OCI-LY1 (cell line): ENCODE measurements at regions not wholly inside any gene's neighbourhood (a gene's known extent, or its start where the extent isn't known, plus 50 kb on each side); places are given as distances from the start of the nearest gene placed in this dataset.

Experiments
- H2AFZ ChIP-seq: fragments of 200-600 bp; sonication (generic), shearing (Covaris generic); 2 replicates; pipeline ENCODE4 v1.6.0; 2014; ENCODE audit warnings: antibody characterized with exemption, mild to moderate bottlenecking, low read length
- H3F3A ChIP-seq: fragments of 200-600 bp; sonication (generic), shearing (Covaris generic); 2 replicates; pipeline ENCODE4 v1.6.0; 2014; ENCODE audit warnings: mild to moderate bottlenecking, antibody characterized with exemption, low read length, moderate library complexity; ENCODE audit not compliant: insufficient read depth
- H3K27ac ChIP-seq: fragments of 200-600 bp; sonication (generic); 2 replicates; pipeline ENCODE4 v1.5.1; 2014; ENCODE audit warnings: low read length, mixed run types, mild to moderate bottlenecking, low read depth; ENCODE audit not compliant: poor library complexity, severe bottlenecking
- H3K27me3 ChIP-seq: fragments of 200-600 bp; sonication (generic); 2 replicates; pipeline ENCODE4 v1.6.0; 2014; ENCODE audit warnings: antibody characterized with exemption, mild to moderate bottlenecking, low read length, moderate library complexity; ENCODE audit not compliant: insufficient read depth
- H3K36me3 ChIP-seq: fragments of 200-600 bp; sonication (generic); 2 replicates; pipeline ENCODE4 v1.6.1; 2014; ENCODE audit warnings: mild to moderate bottlenecking, antibody characterized with exemption, low read length, moderate library complexity, mixed read lengths; ENCODE audit not compliant: insufficient read depth
- H3K4me1 ChIP-seq: fragments of 200-600 bp; sonication (generic); 2 replicates; pipeline ENCODE4 v1.5.1; 2014; ENCODE audit warnings: mild to moderate bottlenecking, low read length, moderate library complexity; ENCODE audit not compliant: insufficient read depth, severe bottlenecking
- H3K4me2 ChIP-seq: fragments of 200-600 bp; sonication (generic), shearing (Covaris generic); 2 replicates; pipeline ENCODE4 v1.6.1; 2014; ENCODE audit warnings: low read length
- H3K4me3 ChIP-seq: fragments of 200-600 bp; sonication (generic); 2 replicates; pipeline ENCODE4 v1.5.1; 2014; ENCODE audit warnings: low read length, low read depth, mild to moderate bottlenecking, mixed read lengths; ENCODE audit not compliant: poor library complexity, severe bottlenecking
- H3K79me2 ChIP-seq: fragments of 200-600 bp; shearing (Covaris generic); 2 replicates; pipeline ENCODE4 v1.6.1; 2016; ENCODE audit warnings: mixed run types, low read length, mixed read lengths; ENCODE audit not compliant: insufficient read depth
- H3K9ac ChIP-seq: fragments of 200-600 bp; sonication (generic), shearing (Covaris generic); 2 replicates; pipeline ENCODE4 v1.6.1; 2014; ENCODE audit warnings: mild to moderate bottlenecking, low read length, mixed read lengths
- H3K9me2 ChIP-seq: fragments of 200-600 bp; sonication (generic), shearing (Covaris generic); 2 replicates; pipeline ENCODE4 v1.6.1; 2014; ENCODE audit warnings: low read depth, mild to moderate bottlenecking, low read length, mixed read lengths
- H3K9me3 ChIP-seq: fragments of 200-600 bp; shearing (Covaris generic); 2 replicates; pipeline ENCODE4 v1.6.1; 2014; ENCODE audit warnings: low read length, mixed read lengths
- H4K20me1 ChIP-seq: fragments of 200-600 bp; sonication (generic), shearing (Covaris generic); 2 replicates; pipeline ENCODE4 v1.6.0; 2016; ENCODE audit warnings: mild to moderate bottlenecking, low read length; ENCODE audit not compliant: insufficient read depth
- EZH2 ChIP-seq: fragments of 200-600 bp; sonication (generic), shearing (Covaris generic); IDR thresholded peaks from 2 replicates; pipeline ENCODE4 v1.8.0; 2017; ENCODE audit warnings: borderline replicate concordance, mixed run types, mild to moderate bottlenecking, antibody characterized with exemption, low read length, moderate library complexity, mixed read lengths
- TF ChIP-seq, protein P1 (sequence below): fragments of 200-600 bp; sonication (generic), shearing (Covaris generic); IDR thresholded peaks from 2 replicates; pipeline ENCODE4 v1.5.1; 2017; ENCODE audit warnings: mild to moderate bottlenecking, antibody characterized with exemption, low read length, moderate library complexity, mixed read lengths

DNA sequence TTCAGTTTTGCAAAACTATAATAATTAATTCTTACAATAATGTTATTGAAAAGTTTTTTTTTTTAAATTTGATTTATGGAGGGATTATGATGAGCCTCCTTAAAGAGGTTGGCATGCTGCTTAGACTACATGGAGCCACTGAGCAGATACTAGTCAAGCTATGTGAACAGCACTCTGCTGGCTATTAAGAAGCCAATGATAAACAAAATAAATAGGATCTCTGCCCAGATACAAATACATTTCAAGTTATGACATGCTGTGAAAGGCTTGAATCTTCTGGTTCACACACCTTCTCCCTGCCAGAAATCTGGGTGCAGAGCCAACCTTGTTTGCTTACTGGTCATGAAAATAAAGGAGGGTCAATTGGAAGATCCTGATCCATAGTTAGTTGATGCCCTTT is 107.4 kb upstream of the NAV3 start:
- Histone ChIP-seq H3K36me3 (no peaks in the 10 kb centered on the region), H4K20me1 (no peaks in the 10 kb centered on the region), H3K9me2 (no peaks in the 10 kb centered on the region), H2AFZ (no peak overlapping the region), H3K79me2 (no peaks in the 10 kb centered on the region), H3K27me3 (no peaks in the 10 kb centered on the region), H3K9ac (no peak overlapping the region), H3K9me3 (no peaks in the 10 kb centered on the region), H3K27ac (no peak overlapping the region), H3K4me1 (peaks cover 24% of the 10 kb centered on the region), H3F3A (no peaks in the 10 kb centered on the region), H3K4me2 (no peak overlapping the region), H3K4me3 (no peak overlapping the region)
- TF ChIP-seq, protein P1, sequence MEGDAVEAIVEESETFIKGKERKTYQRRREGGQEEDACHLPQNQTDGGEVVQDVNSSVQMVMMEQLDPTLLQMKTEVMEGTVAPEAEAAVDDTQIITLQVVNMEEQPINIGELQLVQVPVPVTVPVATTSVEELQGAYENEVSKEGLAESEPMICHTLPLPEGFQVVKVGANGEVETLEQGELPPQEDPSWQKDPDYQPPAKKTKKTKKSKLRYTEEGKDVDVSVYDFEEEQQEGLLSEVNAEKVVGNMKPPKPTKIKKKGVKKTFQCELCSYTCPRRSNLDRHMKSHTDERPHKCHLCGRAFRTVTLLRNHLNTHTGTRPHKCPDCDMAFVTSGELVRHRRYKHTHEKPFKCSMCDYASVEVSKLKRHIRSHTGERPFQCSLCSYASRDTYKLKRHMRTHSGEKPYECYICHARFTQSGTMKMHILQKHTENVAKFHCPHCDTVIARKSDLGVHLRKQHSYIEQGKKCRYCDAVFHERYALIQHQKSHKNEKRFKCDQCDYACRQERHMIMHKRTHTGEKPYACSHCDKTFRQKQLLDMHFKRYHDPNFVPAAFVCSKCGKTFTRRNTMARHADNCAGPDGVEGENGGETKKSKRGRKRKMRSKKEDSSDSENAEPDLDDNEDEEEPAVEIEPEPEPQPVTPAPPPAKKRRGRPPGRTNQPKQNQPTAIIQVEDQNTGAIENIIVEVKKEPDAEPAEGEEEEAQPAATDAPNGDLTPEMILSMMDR = no peak
- TF ChIP-seq EZH2 = no peak

DNA sequence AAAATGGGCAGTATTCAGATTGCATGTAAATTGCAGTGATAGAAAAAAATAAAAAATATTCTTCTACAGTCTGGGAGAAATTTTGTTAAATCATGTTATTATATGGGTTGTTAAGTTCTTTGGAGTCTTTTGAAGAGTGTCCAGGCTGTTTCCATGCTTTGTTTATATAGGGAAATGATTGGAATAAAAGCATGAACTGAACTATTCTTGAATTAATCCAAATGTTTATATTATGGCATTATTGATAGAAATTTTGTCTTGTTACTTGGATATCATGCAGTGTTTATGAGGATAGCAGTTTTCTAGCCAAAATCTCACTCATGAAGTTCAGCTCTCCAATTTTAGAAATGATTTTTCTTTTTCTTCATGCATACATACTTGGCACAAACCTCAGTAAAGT is 108.2 kb upstream of the NAV3 start:
- peaks cover 16% of the 10 kb centered on the region for H3K4me1 ChIP-seq
- H3K79me2 ChIP-seq = no peaks in the 10 kb centered on the region
- TF ChIP-seq, protein P1 = no peak
- no peak for TF ChIP-seq EZH2
- H3K9ac ChIP-seq = no peak overlapping the region
- no peak overlapping the region for H3K27ac ChIP-seq
- H4K20me1 ChIP-seq = no peaks in the 10 kb centered on the region
- 0 out of 2 replicates have a peak, but pooled peaks cover 4% of the 10 kb centered on the region for H3K9me3 ChIP-seq
- no peaks in the 10 kb centered on the region for H3K36me3 ChIP-seq
- no peaks in the 10 kb centered on the region for H3K9me2 ChIP-seq
- H3K4me2 ChIP-seq = no peak overlapping the region
- no peaks in the 10 kb centered on the region for H3F3A ChIP-seq
- no peaks in the 10 kb centered on the region for H3K27me3 ChIP-seq
- no peak overlapping the region for H2AFZ ChIP-seq
- no peak overlapping the region for H3K4me3 ChIP-seq

DNA sequence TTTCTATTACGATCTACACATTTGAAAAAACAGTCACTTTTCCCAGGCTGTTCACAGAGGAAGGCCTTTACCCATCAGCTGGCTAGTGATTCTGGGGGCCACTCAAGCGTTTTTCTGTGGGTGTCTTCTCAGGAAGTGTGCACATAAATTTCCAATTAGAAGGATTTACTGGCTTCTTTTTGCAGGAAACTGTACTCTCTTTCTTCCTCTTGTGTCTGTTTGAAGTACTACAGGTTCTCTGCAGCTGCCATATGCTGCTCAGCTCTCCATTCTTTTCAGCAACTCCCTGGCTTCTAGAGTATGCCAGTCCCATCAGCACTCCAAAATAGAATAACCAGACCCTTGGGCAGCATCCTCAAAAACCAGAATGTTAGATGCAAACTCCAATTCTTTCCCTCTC is 110.4 kb upstream of the NAV3 start:
- Histone ChIP-seq H2AFZ (no peak overlapping the region), H3K9me2 (no peaks in the 10 kb centered on the region)
- no peak for TF ChIP-seq EZH2
- TF ChIP-seq, protein P1 = peak; percentile 18; the same call in 1 of the 2 replicates

More for the DNA sequence above, 110.4 kb upstream of the NAV3 start:
- Histone ChIP-seq H4K20me1 (no peaks in the 10 kb centered on the region), H3K9me3 (0 out of 2 replicates have a peak, but pooled peaks cover 4% of the 10 kb centered on the region), H3K9ac (no peak overlapping the region), H3K27ac (no peak overlapping the region), H3K4me1 (peaks cover 9% of the 10 kb centered on the region), H3K27me3 (no peaks in the 10 kb centered on the region), H3K4me2 (no peak overlapping the region), H3K4me3 (no peak overlapping the region), H3F3A (no peaks in the 10 kb centered on the region), H3K36me3 (no peaks in the 10 kb centered on the region), H3K79me2 (no peaks in the 10 kb centered on the region)
